Esophagus (tissue), 2 donors: ENCODE measurements at regions not wholly inside any gene's neighbourhood (a gene's known extent, or its start where the extent isn't known, plus 50 kb on each side); places are given as distances from the start of the nearest gene placed in this dataset.

Experiments used
- H3K27ac ChIP-seq, 2 donors: one replicate each; pipeline ENCODE4 v1.5.1; 2013; ENCODE audit warnings: low read depth in 2 of 2, mild to moderate bottlenecking in 2 of 2, inconsistent platforms in 1 of 2, low read length in 1 of 2, moderate library complexity in 1 of 2
- H3K27me3 ChIP-seq, 2 donors: one replicate each; pipeline ENCODE4 v1.6.1; 2013; ENCODE audit warnings: low read length in 2 of 2, control low read depth in 1 of 2, mild to moderate bottlenecking in 1 of 2; ENCODE audit not compliant: insufficient read depth in 2 of 2, control insufficient read depth in 1 of 2
- H3K36me3 ChIP-seq, 2 donors: one replicate each; pipeline ENCODE4 v1.6.1; 2013; ENCODE audit warnings: low read length in 1 of 2; ENCODE audit not compliant: control insufficient read depth in 2 of 2, insufficient read depth in 2 of 2
- H3K4me1 ChIP-seq, 2 donors: one replicate each; pipeline ENCODE4 v1.6.1; 2013; ENCODE audit warnings: low read length in 1 of 2; ENCODE audit not compliant: control insufficient read depth in 2 of 2, insufficient read depth in 2 of 2
- H3K4me3 ChIP-seq, 2 donors: one replicate each; pipeline ENCODE4 v1.5.1; 2013; ENCODE audit warnings: low read length in 2 of 2, mild to moderate bottlenecking in 2 of 2, low read depth in 1 of 2, moderate library complexity in 1 of 2
- H3K9me3 ChIP-seq, 2 donors: one replicate each; pipeline ENCODE4 v1.6.1; 2013; ENCODE audit warnings: mild to moderate bottlenecking in 2 of 2, low read depth in 1 of 2, low read length in 1 of 2, moderate library complexity in 1 of 2; ENCODE audit not compliant: control insufficient read depth in 2 of 2, insufficient read depth in 1 of 2
- WGBS, 2 donors: extraction: QIAGEN DNeasy Blood & Tissue Kit; methylation state at CpG; one replicate each; pipeline ENCODE4 v1.1.7; 2013; 5-methylcytosine and 5-hydroxymethylcytosine counted together
- donor health status: healthy with polysubstance abuse.
- donor health status: Bipolar disorder and iron deficiency.

DNA sequence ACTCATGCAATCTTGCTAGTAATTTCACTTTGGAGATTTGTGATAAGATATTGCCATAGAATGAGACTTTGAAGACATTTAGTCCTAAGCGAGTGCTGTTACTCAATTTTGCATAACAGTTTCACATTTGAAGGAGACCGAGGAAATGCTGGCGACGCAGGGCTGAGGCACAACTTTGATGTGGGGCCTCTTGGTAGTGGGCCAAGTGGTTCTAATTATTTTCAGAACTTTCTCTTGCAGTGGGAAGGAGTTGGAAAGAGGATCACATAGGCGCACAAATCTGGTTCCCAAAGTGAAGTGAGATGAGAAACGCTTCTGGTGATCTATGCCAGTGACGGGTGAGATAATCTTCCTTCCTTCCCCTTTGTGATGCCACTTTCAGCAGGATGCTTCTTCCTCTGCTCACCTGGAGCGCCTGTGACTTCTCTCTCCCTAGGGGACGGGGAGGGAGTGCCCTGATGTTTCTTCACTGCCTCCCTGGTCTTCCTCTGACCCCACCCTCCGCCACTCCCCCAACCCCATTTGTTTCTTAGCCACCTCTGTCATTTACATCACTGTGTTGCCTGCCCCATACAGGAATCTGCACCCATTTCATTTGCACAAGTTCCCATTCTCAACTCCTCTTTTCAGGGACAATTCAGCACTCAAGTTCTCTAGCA lies 138.9 kb upstream of the MID1 start:
- WGBS, 2 donors, result 62 to 66% methylated on average over 10 of the region's 10 CpGs
- H3K4me1 ChIP-seq, result peaks cover 0 to 1% of the 10 kb centered on the region in 2 donors
- no peaks in the 10 kb centered on the region for H3K36me3 ChIP-seq
- no peak overlapping the region for H3K4me3 ChIP-seq
- H3K9me3 ChIP-seq, result no peaks in the 10 kb centered on the region
- H3K27me3 ChIP-seq, result no peaks in the 10 kb centered on the region
- no peak overlapping the region for H3K27ac ChIP-seq

- Histone ChIP-seq H3K27ac (no peak overlapping the region), H3K4me3 (no peak overlapping the region), H3K27me3 (no peaks in the 10 kb centered on the region), H3K4me1 (peaks cover 0 to 1% of the 10 kb centered on the region in 2 donors), H3K9me3 (no peaks in the 10 kb centered on the region), H3K36me3 (no peaks in the 10 kb centered on the region)
- WGBS, 2 donors, result 58 to 64% methylated on average over 1 of the region's 1 CpG
Observed at GRCh38 chrX:10761447-10761846, 141.1 kb upstream of the MID1 start.

DNA sequence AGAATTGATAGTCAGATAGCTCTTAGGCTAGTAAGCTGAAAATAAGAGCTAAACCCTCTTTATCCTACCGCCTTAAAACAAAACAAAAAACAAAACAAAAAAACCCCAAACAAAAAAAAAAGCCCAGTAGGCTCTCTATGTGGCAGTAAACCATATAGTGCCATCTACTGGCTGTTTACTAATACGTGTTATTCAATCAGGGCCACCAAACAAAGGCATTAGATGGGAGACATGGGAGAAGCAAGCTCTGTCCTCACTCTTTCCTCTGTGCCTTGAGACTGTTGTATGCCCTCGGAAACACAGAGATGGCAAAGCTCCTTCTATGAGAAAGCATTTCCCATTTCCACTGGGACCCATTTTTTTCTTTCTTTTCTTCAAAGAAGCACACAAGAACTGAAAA lies 148.8 kb upstream of the MID1 start:
- Histone ChIP-seq H3K27ac (no peak overlapping the region), H3K27me3 (no peaks in the 10 kb centered on the region), H3K4me1 (no peaks in the 10 kb centered on the region), H3K9me3 (no peaks in the 10 kb centered on the region), H3K4me3 (no peak overlapping the region), H3K36me3 (no peaks in the 10 kb centered on the region)
- WGBS, 2 donors, result 22 to 32% methylated on average over 3 of the region's 3 CpGs

DNA sequence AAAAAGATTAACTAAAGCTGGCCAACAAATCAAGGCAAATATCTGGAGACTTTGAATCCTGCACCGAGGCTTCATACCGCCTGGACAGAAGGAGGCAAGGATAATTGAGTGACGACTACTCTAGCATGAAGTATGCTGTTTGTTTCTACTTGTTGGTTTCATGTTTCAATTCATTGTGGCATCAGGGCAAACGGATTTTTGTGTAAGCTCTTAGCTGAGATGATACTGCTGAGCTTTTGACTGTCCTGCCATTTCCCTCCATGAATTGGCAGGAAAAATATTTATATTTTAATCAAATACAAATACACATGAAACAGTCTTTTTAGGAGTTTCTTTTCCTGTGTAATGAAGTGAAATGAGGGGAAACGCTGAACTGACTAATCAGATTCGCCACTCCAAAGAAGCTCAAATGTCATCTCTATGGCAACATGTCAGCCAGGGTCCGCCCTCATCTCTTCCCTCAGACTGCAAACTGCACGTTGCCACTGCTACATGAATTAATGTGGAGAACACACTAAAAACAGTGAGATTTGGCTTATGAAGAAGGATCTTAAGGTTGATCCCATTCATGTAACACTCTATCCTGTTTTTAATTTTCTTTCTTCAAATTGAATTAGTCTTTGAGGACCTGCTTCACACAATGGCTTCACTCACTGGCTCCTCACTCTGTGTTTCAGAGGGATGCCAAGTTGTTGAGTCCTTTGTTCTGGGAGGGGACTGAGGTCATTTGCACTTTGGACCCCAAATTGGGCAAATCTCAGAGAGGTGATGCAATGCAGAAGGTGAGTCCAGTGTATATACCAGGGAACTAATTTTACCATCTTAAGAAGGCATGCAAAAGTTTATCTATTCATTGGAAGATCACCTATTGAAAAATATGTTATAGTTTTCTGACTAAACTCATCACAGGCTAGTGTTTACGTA lies 149.6 kb upstream of the MID1 start:
- Histone ChIP-seq H3K4me1 (no peaks in the 10 kb centered on the region), H3K9me3 (no peaks in the 10 kb centered on the region), H3K27ac (no peak overlapping the region), H3K36me3 (no peaks in the 10 kb centered on the region), H3K4me3 (no peak overlapping the region), H3K27me3 (no peaks in the 10 kb centered on the region)
- WGBS, 2 donors, result 51 to 55% methylated on average over 9 of the region's 9 CpGs

DNA sequence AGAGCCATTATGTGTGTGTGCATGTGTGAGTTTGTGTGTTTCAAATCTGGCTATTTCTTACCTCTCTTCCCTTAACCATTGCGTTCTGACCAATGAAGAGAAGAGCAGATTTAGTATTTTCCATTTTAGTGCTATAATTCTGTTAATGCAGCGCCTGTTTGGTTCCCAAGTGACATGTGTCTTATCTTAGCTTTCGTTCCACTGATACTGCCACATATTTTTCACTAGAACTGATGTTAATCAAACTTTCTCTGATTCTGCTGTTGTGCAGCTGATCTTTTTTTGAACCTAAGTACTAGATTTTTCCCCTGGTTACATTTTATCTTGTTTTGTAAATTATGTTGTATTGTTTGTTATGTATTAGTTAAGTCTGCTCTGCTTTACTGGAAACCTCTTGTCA lies 152.9 kb upstream of the MID1 start:
- H3K9me3 ChIP-seq, result no peaks in the 10 kb centered on the region
- 74 to 89% methylated on average over 3 of the region's 3 CpGs for WGBS, 2 donors
- H3K36me3 ChIP-seq, result no peaks in the 10 kb centered on the region
- no peaks in the 10 kb centered on the region for H3K4me1 ChIP-seq
- no peaks in the 10 kb centered on the region for H3K27me3 ChIP-seq
- H3K4me3 ChIP-seq, result no peak overlapping the region
- H3K27ac ChIP-seq, result no peak overlapping the region

GRCh38 chrX:10781847-10782530 lies 161.6 kb upstream of the MID1 start:
- no peaks in the 10 kb centered on the region for H3K9me3 ChIP-seq
- no peak overlapping the region for H3K27ac ChIP-seq
- H3K27me3 ChIP-seq, result no peaks in the 10 kb centered on the region
- H3K36me3 ChIP-seq, result no peaks in the 10 kb centered on the region
- 75 to 79% methylated on average over 9 of the region's 9 CpGs for WGBS, 2 donors
- H3K4me3 ChIP-seq, result no peak overlapping the region
- H3K4me1 ChIP-seq, result no peaks in the 10 kb centered on the region

DNA sequence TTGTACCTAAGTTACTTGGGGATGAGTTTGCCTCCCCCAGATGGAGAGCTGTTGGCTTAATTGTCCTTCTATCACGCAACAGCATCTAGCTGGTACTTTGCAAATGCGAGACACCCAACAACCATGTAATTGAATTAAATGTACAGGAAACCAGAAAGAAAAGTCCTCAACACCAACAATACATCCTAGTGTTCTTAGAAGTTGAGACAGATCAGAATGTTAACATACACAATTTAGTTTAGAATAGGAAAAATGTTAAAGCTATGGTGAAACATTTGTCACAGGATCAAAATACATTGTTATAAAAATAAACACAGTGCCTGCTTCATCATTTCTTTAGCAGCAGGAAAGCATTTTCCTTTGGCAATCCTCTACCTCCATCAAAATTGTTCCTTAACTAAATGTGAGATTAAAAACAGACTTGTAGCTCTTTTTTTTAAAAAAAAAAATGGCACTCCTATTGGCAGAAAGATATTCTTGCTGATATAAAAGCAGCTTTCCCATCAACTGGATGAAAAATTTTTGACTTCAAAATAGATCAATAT lies 163.1 kb upstream of the MID1 start:
- H3K4me1 ChIP-seq, result no peaks in the 10 kb centered on the region
- 74 to 78% methylated on average over 2 of the region's 2 CpGs for WGBS, 2 donors
- no peaks in the 10 kb centered on the region for H3K9me3 ChIP-seq
- no peaks in the 10 kb centered on the region for H3K36me3 ChIP-seq
- no peak overlapping the region for H3K27ac ChIP-seq
- H3K27me3 ChIP-seq, result no peaks in the 10 kb centered on the region
- H3K4me3 ChIP-seq, result no peak overlapping the region

DNA sequence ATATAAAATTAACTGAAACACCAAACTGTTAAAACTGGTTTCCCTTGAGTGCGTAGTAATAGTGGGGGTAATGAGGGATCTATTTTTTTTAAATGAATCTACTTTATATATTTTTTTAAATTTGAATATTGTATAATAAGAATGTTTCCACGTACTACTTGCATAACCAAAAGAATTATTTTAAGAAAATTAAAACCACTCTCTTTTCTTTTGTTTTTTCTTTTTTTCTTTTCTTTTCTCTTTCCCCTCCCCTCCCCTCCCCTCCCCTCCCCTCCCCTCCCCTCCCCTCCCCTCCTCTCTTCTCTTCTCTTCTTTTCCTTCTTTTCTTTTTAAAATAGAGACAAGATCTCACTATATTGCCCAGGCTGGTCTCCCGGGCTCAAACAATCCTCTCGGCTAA lies 166.9 kb upstream of the MID1 start:
- Histone ChIP-seq H3K4me1 (no peaks in the 10 kb centered on the region), H3K9me3 (no peaks in the 10 kb centered on the region), H3K27ac (no peak overlapping the region), H3K36me3 (no peaks in the 10 kb centered on the region), H3K4me3 (no peak overlapping the region), H3K27me3 (no peaks in the 10 kb centered on the region)
- 91 to 97% methylated on average over 4 of the region's 4 CpGs for WGBS, 2 donors

DNA sequence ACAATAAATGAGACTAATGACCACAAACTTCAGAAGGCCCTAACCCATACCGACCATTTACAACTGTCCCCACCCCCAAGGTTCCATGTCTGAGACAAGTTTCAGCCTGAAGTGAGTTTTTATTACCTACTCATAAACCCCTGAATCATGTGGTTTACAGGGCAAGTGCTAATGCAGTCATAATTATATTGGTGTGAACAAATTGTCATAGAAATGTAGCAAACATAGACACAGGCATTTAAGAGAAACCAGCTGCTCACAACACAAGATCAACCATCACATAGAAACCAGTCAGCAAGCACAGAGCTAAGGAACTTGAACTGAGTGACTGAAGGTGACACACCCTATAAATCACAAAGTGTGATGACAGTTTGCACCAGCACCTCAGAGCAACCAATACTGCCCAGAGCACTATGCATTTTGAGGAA lies 173.8 kb upstream of the MID1 start:
- Histone ChIP-seq H3K4me3 (no peak overlapping the region), H3K27ac (no peak overlapping the region), H3K9me3 (no peaks in the 10 kb centered on the region), H3K4me1 (no peaks in the 10 kb centered on the region), H3K36me3 (no peaks in the 10 kb centered on the region), H3K27me3 (no peaks in the 10 kb centered on the region)
- 13 to 48% methylated on average over 1 of the region's 1 CpG for WGBS, 2 donors
